NCI-H526 treated with DMSO at 0.1 percent for 48 hours (cell line): ENCODE measurements at regions not wholly inside any gene's neighbourhood (a gene's known extent, or its start where the extent isn't known, plus 50 kb on each side); places are given as distances from the start of the nearest gene placed in this dataset.

Experiments used
- DNase-seq: peaks from one replicate; lab custom pipeline; 2025; lab: John Stamatoyannopoulos, UW

DNA sequence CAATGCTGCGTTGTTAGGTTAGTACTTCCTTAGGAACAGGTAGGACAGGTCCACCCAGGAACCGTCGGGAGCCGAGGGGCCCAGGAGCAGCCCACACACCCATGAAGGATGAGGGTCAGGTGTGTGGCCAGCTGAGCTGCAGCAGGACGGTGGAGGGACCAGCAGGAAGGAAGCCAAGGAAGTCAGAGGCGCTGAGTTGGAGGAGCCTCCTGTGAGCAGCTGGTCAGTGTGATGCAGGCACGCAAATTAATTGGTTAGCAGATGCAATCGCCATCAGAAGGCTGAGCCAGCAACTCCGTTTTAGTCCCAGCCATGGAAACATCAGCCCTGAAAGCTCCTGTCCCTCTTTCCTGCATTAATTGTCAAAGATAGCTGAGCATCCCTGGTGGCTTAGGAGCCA lies 114.9 kb upstream of the SOX1 start:
- no peak for DNase-seq

GRCh38 chr13:111952814-111953213 lies 114.1 kb upstream of the SOX1 start:
- DNase-seq = no peak

- no peak for DNase-seq
Measured at GRCh38 chr13:111953546-111954178, 113.3 kb upstream of the SOX1 start.

DNA sequence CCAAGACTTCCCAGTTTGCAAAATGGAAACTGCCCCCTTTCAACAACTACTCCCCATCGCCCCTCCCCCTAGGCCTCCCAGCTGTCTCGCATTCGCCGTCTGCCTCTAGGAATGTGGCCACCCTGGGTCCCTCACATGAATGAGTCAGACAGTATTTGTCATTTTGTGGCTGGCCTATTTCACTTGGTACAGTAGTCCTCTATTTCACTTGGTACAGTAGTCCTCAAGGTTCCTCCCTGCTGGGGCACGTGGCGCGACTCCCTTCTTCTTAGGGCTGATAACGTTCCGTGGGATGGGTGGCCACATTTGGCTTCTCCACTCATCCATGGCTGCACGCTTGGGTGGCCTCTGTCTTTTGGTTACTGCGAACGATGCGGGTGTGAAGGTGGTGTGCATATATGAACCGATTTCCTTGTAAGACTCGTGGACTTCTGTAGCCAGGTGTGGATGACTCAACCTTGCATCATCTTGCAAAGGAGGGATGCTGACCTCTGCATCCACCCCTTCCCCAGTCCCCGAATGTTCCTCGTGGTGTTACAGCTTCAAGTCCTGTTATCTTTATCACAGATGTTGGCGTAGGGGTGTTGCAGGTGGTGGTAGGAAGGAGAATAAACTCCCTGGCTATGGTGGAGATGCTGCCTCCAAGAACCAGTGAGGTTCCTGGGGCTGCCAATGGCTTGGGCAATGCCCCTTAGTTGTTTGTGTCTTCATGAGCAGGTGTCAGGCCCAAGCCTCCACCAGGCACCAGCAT lies 112.1 kb upstream of the SOX1 start:
- DNase-seq = no peak

- DNase-seq = no peak
Measured at GRCh38 chr13:111955412-111956065, 111.4 kb upstream of the SOX1 start.

- DNase-seq = no peak
Measured at GRCh38 chr13:111956261-111957151, 110.4 kb upstream of the SOX1 start.

GRCh38 chr13:111957913-111958450 lies 109.0 kb upstream of the SOX1 start:
- no peak for DNase-seq

DNA sequence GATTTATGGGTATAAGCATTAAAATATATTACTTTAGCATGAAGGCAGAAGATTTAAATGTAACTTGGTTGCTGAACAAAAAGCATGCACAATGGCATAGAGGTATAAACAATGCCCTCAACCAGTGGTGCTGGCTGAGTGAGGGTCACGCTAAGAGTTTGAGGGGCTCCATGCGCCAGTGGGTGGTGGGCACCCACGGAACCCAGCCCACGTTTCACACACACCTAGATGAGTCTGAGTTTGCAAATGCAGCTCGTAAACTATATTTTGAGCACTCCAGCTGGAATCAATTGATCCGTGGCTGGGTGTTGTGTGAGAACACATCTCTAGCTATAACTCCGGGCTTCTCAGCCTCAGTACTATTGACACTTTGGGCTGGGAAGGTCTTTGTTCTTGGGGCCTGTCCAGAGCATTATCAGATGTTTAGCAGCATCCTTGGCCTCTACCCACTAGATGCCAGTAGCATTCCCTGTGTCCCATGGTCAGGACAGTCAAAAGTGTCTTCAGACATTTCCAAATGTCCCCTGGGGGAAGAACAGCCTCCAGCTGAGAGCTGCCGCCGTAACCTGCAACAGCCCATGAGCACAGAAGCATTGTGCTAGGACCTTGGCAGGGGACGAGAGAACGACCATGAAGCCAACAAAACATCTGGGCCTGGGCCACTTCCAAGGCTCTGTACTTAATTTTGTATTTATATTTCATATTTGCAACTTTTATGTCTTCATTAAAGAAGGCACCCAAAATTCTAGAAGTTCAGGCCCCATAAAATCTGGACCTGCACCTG lies 108.1 kb upstream of the SOX1 start:
- no peak for DNase-seq

DNA sequence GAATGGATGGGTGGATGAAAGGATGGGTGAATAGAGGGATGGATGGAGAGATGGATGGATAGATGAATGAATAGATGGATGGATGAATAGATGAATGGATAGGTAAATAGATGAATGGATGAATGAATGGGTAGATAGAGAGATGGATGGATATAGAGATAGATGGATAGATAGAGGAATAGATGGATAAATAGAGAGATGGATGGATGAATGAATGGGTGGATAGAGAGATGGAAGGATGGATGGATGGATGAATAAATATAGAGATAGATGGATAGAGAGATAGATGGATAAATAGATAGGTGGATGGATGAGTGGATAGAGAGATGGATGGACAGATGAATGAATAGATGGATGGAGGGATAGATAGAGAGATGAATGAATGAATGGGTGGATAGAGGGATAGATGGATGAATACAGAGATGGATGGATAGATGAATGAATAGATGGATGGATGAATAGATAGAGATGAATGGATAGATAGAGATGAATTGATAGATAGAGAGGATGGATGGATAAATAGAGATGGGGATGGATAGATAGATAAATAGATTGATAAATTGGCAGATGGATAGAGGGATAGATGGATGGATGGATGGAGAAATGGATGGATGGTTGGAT lies 106.7 kb upstream of the SOX1 start:
- no peak for DNase-seq

DNA sequence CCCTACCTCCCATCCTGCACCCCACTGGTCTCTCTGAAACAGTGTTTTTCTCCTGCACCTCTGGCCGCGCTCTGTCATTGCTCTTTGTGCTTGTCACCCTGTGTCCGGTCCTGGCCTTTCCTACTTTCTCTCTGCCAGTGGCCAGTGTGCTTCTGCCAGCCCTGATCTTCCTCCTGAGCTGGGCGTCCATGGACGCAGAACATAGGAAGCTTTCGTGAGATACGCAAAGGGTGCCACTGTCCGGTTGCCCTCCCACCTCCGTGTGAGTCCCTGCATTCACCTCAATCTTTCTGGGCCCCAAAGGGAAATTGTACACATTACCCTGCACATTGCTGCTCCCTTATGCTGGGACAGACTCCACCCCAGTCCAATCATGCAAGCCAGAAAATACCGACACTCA lies 105.7 kb upstream of the SOX1 start:
- DNase-seq = no peak

DNA sequence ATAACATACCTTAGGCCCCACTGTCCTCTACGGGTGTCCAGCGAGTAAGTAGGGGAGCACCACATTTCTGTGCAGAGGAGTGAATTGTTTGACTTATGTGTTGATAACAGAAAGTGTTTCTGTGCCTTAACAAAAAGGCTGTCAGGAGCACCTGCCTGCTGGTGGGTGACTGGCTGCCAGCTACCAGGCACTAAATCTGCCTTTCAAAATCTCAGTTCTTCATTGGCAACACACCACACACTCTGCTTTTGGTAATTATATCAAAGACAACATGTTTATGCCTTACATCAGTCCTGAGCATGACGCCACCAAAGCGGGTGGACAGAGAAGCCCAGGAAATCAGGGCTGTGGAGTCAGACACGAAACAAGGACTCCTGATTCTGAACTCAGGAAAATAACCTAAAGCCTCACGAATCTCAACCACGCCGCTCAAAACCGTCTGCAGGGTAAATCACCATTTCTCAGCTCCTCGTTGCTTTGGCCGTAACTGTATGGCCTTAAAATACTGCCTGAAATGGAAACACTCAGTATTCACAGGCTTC lies 105.2 kb upstream of the SOX1 start:
- no peak for DNase-seq

DNA sequence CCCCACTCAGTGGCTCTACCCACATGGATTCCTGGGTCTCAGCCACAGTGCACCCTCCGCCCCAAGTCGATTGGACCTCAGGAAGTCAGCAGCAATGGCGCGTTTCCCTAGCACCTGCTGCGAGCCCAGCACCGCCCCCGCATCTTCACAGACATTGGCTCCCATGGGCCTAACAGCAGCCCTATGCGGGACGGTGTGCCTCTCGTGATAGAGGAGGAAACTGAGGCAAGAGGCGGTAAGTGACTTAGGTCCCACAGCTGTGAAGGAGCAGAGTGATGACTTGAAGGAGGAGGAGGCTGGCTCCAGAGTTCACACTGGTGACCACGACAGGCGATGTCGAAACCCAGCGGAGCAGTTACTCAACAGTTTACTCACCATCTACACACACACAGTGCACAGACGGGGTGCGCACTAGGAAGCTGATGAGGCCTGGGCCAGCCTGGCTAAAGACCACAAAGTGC lies 104.5 kb upstream of the SOX1 start:
- no peak for DNase-seq

DNA sequence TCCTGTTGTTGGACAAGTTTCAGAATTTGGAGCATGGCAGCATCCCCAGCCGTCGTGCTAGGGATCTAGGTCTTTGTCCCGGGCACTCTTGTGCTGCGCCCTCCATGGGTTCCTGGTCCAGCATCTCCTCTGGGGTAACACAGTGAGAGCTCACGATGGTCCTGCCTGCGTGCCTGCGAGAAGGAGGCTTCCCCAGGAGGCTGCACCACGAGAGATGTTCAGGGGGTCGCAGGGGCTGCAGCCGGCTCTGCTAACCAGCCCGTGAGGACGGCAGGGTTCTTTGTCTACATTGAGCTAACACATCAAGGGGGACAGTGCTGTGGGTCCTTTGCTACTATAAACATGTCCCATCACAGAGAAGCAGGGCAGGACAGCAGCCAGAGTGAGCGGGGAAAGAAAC lies 103.9 kb upstream of the SOX1 start:
- DNase-seq = no peak

- DNase-seq = no peak
Measured at GRCh38 chr13:111964411-111965035, 102.4 kb upstream of the SOX1 start.

DNA sequence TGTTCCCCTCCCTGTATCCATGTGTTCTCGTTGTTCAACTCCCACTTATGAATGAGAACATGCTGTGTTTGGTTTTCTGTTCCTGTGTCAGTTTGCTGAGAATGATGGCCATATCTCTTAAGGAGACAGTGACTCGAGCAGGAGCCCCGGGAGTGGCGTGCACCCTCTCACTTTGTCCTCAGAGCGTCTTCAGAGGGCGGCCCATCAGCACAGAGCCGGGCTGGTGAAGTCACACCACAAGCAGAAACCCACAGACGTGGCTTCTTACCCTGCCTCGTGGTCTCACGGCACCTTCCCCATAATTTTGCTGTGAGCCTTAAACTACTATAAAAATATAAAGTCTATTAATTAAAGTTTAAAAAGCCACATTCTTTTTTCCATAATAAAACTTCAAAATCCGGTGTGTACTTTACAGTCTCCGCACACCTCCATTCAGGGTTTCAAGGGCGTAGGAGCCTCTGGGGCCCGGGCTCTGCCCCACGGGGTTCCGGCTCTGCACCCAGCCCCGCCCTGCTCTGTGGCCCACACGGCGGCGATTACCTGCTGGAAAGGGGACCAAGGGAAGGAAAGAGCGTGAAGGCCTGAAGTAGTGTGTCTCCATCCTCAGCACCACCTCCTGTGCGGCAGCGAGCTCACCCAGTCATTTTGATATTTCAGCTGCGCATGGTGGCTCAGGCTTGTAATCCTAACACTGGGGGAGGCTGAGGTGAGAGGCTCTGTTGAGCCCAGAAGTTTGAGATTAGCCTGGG lies 101.3 kb upstream of the SOX1 start:
- DNase-seq = no peak

GRCh38 chr13:111966933-111967332 lies 100.0 kb upstream of the SOX1 start:
- DNase-seq = no peak

DNA sequence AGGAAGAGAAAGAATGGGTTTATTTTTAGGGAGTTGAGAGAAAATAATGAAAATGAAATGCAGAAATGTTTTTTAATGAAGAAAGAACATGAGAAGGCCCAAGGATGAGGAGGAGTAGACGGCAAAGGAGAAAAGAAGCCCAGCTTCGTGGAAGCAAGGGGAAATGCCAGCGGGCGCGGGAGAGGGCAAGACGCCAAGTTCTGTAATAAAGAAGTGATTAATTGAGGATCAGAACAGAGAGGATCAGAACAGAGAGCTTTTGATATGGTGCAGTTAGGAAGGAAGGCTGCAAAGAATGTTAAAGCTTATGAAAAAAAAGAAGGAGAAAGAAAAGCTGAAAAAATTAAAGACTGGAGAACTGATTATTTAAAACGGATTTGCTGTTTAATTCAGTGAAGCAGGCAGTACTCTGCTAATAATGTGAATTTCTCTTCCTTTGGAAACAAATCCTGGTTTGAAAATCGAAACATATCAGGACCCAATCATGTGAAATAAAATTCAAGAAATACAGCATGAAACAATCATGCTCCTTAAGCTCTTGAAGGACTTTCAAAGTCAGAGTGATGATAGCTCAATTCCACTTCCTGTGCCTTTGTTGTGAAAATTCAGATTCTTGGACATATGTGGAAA lies 99.3 kb upstream of the SOX1 start:
- DNase-seq = no peak

GRCh38 chr13:111968336-111969010 lies 98.5 kb upstream of the SOX1 start:
- DNase-seq = no peak
